ENCODE measurements at regions not wholly inside any gene's neighbourhood (a gene's known extent, or its start where the extent isn't known, plus 50 kb on each side); places are given as distances from the start of the nearest gene placed in this dataset.

DNA sequence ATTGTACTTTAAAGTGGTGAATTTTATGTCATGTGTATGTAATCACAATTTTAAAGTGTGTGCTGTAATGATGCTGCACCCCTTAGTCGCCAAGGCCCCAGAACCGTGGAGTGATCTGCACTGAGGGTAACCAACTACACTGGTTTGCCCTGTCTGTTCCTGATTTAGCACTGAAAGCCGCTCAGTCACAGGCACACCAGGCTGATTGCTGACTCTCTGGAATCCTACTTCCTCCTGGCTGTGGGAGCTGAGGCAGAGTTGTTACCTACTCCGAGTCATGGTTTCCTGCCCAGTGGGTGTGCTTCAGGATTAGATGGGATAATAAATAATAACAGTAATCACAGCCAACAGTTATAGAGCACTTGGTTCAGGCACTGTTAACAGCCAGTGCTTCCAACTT is 645.4 kb downstream of the BCOR start:
- no peak for DNase-seq

DNA sequence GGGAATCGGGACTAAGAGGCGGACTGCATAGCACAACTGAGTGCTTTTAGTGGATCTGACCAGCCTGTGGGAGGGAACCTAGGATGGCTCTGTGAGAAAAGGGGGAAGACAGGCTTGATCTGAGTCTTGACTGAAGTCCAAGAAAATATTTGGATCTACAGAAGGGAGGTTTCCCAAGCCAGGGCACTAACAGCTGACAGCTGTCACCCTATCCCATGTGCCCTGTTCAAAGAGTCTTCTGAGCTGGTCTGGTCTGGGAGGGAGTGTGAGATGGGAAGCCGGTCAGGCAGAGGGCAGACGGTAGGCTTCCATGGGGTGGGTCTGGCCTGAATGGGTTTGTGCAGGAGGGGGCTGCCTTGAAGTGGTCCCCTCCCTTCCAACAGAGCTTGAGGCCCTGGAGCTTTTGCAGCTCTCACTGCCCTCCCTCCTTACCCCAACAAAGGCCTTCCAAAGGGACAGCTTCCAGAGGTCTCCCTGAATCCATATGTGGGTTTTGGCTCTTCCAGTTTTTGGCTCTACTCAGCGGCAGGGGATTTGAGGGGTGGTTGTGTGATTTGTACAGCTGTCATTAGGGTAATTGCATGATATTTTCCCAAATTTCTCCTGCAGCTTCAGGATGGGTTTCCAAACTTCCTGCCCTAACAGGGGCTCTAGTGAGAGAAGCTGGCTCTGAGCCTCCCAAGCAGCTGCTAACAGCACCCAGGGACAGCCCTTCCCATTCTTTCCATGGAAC is 643.7 kb downstream of the BCOR start:
- DNase-seq = no peak

DNA sequence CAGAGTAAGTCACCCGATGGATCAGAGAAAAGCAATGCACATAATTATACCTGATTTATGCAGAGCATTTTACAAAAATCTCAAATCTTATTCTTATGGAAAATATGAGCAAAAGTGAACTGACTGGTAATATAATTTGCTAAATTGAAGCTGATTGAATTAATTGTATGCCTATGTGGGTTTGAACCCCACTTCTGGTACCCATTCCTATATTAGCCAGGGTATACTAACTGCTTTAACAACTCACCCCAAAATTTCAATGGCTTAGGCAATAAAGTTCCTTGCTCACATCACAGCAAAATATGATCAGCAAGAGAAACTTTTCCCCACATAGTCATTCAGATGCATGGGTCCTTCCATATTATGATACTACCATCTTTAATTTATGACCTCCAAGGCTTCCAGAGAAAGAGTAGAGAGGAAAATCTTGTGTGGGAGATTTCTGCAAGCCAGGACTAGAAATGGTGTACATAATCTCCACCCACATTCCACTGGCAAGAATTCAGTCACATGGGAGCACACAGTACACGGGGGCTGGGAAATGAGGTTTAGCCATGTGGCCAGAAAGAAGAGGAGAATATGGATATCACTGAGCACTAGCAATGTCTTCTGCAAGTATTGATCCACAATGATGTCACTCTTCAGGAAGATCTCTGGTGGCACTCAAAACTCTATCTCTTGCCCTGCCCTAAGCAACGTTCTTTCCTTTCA is 640.7 kb downstream of the BCOR start:
- no peak for DNase-seq

GRCh38 chrX:39458779-39459178 is 639.0 kb downstream of the BCOR start:
- DNase-seq = no peak

DNA sequence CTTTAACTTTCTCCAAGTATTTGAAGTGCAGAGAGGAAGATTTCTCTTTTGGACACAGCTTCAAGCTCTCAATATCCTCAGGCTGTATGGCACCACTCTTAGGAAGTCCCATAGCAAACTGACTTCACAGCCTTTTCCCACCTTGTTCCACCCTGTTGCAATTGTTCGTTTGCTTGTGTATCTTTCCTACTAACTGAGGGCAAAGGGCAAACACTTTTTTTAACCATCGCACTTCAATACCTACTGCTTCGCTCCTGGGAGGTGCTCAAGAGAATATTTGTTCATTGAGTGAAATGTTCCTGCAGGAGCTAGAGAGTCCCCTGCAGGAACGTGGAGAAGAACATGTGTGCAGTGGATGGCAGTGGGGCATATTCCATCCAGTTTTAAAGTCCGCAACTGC is 638.6 kb downstream of the BCOR start:
- no peak for DNase-seq

- no peak for DNase-seq
These were observed 637.8 kb downstream of the BCOR start for GRCh38 chrX:39459952-39460351.

- DNase-seq = no peak
These were observed 637.3 kb downstream of the BCOR start for GRCh38 chrX:39460499-39460898.

DNA sequence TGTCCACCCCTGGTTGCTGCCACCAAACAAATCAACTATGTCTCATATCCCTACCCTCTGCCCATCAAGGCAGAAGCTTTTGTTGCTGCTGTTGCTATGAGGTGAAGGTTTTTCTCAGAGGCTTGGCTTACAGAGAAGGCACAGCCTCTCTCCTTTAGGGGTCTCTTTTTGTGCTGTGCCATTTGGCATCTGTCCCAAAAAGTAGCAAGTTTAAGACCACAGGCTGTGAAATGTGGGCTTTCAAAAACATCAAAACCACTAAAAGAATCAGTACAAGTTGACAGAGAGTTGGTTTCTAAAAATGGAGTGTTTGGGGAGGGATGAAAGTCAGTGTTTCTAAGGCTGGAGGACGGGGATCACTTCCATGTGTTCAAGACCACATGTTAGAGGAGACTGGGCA is 634.9 kb downstream of the BCOR start:
- DNase-seq = no peak

DNA sequence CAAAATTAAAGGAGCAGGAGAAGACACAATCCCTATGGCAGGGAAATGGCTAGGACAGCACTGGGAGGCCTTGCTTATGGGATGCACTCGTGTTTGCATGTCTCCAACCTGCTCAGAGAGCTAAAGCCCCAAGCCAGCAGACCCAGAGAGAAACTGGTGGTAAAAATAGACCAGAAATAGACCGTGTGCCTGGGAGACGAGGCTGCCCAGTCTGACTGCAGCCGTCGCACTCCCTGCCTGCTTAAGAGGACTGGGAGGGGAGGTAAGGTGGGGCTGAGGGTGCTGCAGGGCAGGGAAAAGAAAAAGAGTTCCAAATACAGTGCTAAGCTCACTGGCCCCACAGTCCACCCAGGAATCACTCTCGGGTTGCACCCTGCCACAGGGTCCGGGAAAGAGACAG is 633.5 kb downstream of the BCOR start:
- DNase-seq = no peak

- no peak for DNase-seq
These were observed 632.3 kb downstream of the BCOR start for GRCh38 chrX:39465467-39465866.

DNA sequence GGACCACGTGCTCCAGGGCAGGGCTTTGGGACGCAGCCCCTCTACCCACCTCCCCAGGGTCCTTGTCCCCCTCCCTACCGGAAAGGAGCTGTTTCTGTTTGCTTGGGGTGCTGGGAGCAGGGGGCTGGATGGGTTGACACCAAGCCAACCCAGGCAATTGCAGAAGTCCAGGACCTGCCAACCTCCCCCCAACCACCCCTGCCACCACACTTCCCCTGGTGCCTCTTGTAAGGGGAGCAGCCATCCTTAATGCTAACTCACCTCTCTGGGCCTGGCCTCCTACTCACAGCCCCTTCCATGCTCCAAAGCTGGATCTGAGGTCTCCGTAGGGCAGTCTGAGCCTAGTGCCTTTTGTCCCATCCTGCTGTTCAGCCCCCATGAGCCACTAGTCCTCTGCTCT is 631.9 kb downstream of the BCOR start:
- no peak for DNase-seq

GRCh38 chrX:39469126-39469525 is 628.6 kb downstream of the BCOR start:
- no peak for DNase-seq

- no peak for DNase-seq
These were observed 627.0 kb downstream of the BCOR start for GRCh38 chrX:39470588-39471407.

- DNase-seq = no peak
These were observed 625.6 kb downstream of the BCOR start for GRCh38 chrX:39472161-39472560.

- no peak for DNase-seq
These were observed 623.9 kb downstream of the BCOR start for GRCh38 chrX:39473812-39474211.

DNA sequence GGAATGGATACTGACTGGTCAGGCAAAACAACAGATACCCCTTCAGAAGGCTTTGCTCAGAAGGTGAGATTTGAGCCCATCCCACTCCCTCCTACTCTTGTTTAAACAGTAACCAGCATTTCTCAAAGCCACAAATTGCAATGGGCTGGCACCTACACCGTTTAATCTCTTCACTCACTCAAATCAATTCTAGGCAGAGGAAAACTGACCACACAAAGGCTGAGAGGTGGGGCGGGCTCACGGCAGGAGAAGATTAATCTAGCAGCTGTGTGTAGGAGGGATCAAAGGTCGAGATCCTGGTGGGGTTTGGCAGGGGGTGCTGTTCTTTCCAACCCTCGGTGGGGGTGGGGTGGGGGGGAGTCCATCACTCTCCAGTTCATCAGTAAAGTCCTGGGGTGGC is 622.4 kb downstream of the BCOR start:
- no peak for DNase-seq

DNA sequence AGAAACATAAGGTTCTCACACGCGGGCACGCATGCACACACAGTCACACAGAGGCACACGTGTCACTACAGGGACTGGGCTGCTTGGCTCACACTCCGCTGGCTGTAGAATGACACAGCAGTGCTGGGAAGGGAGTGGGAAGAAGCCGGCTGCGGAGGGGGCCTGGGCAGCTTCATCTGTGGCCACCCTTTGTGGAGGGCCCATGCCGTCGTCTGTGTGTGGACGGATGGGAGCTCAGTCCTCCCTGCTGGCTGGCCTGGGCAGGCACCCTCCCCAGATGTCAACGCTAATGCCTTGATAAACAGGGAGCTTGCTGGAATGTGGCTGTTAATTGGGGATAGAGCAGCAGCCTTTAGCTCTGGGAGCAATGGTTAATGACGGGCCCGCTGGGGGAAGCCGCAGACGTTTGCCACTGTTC is 621.1 kb downstream of the BCOR start:
- DNase-seq = no peak

GRCh38 chrX:39477031-39477761 is 620.6 kb downstream of the BCOR start:
- DNase-seq = no peak

GRCh38 chrX:39477762-39478120 is 620.0 kb downstream of the BCOR start:
- no peak for DNase-seq

GRCh38 chrX:39479856-39480255 is 617.9 kb downstream of the BCOR start:
- DNase-seq = no peak

DNA sequence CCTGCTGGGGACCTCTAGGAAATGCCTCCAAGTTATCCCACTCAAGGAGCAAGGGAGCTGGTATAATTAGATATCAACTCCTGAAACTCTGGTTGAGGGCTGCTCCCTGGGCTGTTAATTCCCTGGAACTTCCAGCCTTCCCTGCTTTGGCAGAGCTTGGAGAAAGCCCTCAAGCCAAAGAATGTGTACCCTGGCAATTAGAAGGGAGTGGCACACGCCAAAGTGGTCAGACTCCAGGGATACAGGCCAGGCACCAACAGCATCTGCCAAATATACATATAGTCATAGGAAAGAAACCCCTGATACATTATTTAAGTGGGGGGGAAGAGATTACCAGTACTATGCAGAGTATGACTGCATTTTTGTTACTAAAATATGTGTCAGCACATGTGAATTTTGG is 616.8 kb downstream of the BCOR start:
- no peak for DNase-seq

- DNase-seq = no peak
These were observed 616.1 kb downstream of the BCOR start for GRCh38 chrX:39481621-39482020.
